HG03432 (cell line): ENCODE measurements at regions not wholly inside any gene's neighbourhood (a gene's known extent, or its start where the extent isn't known, plus 50 kb on each side); places are given as distances from the start of the nearest gene placed in this dataset.

Experiments used
- ATAC-seq: cut with Tn5 transposase; IDR thresholded peaks from one replicate; pipeline ENCODE4 v1.9.1; 2021; ENCODE audit warnings: mild to moderate bottlenecking, moderate library complexity; ENCODE audit not compliant: unreplicated experiment

DNA sequence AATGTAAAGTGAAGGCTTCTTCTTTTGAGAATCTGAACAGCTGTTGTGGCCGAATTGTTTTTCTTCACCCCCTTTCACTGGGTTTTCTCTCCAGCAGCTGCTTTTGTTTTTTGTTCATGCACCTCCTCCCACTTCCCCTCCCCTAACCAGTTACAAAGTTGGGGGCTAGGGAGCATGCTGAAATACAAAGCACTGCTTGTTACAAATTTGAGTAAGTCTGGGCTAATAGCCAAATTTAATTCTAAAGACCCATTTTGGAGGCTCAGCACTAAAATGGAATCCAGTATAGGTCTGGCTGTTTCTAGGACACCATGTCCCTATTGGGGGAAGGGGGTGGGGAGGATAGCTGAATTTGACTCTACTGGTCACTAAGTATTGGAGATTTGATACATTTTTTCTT, 89.2 kb upstream of the GPM6B start:
- no peak for ATAC-seq

DNA sequence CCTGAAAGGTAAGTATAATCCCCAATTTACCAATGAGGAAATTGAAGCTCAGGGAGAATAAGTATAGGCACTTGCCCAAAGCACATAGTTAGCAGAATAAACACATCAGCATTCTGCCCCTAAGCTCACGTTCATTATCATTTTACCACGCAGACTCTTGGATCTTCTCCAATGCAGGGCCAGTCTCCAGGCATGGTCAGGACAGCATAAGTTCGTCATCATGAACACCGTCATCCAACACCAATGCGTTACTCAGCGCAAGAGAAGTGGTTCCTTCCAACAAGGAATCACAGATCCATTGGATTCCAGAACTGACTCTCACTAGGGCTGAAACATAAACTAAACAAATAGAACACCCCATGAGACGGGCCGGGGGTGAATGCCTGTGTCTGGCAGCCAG, 86.5 kb upstream of the GPM6B start:
- ATAC-seq, result no peak

DNA sequence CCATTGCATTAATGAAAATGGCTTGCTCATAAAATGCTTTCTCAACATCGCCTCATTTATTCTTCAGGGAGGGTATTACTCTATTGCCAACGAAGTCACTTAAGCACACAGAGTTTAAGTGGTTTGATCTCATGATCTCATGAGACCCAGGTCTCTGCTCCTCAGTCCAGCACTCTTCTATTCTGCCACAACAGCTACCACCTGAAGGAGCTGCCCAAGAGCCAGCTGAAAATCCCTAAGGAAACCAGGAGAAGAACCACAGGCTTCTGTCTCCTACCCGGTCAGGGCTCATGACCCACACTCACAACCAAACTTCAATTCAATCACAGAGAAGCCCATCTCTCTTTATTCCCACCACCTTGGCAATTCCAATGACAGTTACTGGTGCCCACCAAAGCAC, 85.5 kb upstream of the GPM6B start:
- ATAC-seq, result no peak

DNA sequence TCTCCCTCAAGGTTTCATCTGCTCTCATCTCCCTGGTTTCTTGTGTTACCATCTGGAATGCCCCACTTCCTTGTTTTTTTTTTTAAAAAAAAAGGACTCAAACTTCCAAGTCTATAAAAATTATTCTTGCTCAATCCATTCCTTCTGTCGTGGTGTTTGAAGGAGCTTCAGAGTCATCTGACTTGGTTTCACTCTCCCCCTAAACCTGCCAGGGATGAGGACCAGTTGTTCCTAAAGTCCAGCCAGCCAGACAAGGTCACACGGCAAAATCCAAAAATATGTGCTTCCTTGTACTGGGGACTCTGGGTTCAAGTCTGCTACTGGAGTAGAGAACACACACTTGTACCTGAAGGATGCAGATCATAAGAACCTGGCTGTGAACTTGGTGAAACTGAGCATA, 84.5 kb upstream of the GPM6B start:
- ATAC-seq, result no peak

GRCh38 chrX:13900351-13900750, 83.5 kb upstream of the GPM6B start:
- no peak for ATAC-seq

DNA sequence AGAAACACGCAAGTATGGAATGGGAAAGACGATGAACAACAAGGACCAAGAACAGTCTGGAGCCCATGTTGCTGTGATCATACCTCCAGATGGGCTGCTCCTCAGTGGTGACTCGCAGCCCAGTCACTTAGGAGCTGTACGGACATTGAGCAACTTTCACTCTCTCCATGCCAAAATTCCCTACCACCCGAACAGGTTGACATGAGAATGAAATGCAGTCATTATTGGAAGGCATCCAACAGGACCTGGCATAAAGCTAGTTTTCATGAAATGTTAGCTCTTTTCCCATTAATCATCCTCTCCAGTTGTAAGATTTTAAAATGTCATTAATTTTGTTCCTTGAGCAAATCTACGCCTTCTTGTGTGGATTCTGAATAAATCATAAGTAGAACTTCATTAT, 82.7 kb upstream of the GPM6B start:
- no peak for ATAC-seq

- no peak for ATAC-seq
Measured at GRCh38 chrX:13898603-13899002, 81.7 kb upstream of the GPM6B start.

- ATAC-seq, result peak; percentile 79
Measured at GRCh38 chrX:13898083-13898482, 81.2 kb upstream of the GPM6B start.

DNA sequence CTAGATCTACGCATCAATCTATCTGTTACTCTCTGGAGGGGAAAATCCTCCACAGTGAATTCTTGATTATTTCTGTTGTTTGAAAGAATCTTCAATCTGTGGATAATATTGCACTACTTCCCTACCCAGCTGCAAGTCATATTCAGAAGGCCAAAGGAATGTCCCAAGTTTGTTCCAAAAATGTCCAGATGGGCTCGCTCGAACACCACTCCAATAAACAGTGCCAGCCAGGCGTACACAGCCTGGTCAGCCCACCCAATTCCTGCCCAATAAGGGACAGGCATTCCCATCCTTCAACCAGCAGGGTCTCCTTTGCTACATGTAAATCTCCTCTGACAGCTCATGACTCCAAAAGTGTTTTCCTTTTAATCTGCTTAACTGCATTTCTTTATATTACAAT, 80.7 kb upstream of the GPM6B start:
- ATAC-seq, result no peak

DNA sequence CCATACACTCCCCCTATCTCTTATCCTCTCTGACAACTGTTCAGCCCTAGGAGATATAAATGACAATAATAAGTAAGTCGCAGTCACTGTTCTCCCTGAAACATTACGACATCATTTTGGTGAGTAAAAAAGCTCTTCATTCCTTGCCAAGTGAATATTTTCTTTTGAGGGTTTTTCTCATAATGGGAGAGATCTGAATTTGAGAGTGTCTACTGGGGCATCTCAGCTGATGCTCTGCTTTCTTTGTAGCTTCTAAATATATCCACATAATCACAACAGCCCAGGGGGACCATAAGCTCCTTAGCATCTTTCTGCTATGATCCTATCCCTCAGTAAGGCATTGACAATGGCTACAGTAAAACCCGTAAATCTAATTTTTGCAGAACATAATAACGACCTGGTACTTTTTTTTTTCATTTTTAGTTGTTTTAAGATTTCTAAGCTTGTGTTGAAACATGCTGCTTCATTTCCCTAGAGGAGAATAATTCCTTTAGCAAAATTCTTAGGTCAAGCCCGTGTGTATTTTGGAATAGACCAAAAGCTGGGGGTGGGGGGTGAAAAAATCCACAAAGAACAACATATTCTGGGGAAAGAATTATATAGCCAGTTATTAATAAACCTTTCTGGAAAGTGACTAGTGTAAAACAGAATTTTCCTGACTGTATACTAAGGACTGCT, 78.1 kb upstream of the GPM6B start:
- ATAC-seq, result no peak

DNA sequence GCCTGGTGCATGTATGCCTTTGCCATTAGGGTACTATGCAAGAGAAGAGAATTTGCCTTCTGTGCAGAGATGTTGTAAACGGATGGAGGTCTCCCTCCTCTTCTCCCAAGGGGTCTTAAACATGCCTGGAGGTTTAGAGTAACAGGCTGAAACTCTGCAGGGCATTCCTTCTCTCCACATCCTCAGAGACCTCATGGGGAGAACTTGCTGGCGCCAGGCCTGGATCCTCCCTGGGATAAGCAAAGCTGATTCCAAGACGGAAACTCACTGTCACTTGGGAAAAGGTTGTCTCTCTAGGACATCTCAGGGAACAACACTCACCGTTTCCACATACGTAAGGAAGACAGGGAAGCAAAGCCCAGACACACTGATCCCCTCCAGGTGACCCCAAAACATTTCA, 76.9 kb upstream of the GPM6B start:
- ATAC-seq, result no peak

DNA sequence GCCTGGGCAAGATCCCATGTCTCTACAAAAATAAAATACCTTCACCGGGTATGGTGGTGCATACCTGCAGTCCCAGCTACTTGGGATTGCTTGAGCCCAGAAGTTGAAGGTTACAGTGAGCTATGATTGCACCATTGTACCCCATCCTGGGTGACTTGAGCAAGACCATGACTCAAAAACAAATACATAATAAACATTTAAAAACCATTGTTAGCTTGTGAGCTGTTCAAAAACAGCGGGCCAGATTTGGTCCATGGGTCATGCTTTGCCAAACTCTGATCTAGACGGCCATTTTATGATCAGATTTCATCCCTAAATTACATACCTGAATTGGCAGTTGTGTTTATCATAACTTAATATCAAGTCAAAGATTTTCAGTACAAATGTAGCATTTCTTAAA, 76.0 kb upstream of the GPM6B start:
- ATAC-seq, result no peak

DNA sequence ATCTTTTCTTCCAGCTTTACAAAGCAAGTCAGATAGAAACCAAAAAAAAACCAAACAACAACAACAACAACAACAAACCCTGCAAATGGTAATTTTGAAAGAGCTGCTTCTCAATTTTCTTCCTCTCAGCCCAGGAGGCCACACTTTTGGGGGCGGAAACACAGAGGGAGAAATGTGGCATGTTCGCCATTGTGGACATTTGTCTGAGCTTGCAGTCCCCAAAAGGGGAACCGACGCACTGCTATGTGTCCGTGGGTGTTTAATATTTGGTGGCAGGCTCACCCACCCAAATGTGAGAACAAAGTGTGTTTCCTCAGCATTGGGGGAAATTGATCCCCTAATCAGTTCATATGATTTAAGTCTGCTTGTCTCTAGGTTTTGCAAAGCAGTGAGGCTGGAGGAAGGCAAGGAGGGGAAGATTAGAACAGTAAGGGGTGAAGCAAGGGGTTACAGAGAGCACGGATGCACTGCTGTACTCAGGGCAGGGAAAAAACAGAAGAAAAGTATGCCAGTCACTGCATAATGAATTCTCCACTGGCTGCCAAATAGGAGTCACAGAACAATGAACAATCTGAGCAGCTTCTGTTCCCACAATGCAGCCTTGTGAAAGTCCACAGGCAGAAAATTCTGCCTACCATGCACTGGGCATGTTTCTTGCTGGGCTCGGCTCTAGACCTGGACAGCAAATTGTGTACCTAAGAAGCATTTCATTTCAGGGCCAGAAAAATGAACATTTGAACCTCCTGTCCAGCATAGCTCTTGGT, 74.7 kb upstream of the GPM6B start:
- no peak for ATAC-seq

GRCh38 chrX:13890806-13891205, 73.9 kb upstream of the GPM6B start:
- ATAC-seq, result no peak

DNA sequence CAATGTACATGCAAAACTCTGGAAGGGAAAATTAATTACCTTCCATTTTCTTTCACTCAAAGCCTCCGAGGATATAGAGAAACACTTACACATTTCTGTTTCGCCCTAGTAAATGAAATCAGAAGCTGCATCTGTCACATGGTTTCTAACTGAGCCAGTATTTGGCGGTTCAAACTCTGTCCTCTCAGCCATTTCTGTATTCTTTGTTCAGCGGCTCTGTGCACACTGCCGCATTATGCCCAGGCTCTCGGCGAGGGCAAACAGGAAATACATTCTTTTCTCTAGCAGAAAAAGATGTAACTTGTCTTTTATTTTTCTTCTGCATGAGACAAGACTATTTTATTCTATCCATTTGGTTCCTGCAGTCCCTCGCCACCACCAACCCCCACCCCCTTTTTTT, 71.4 kb upstream of the GPM6B start:
- no peak for ATAC-seq

- ATAC-seq, result no peak
Measured at GRCh38 chrX:13885591-13885990, 68.7 kb upstream of the GPM6B start.

- ATAC-seq, result no peak
Measured at GRCh38 chrX:13876652-13877051, 59.8 kb upstream of the GPM6B start.

- no peak for ATAC-seq
Measured at GRCh38 chrX:13875572-13875971, 58.7 kb upstream of the GPM6B start.

GRCh38 chrX:13868591-13868990, 51.7 kb upstream of the GPM6B start:
- no peak for ATAC-seq
